K562 (cell line): ENCODE measurements at regions not wholly inside any gene's neighbourhood (a gene's known extent, or its start where the extent isn't known, plus 50 kb on each side); places are given as distances from the start of the nearest gene placed in this dataset.

Experiments used
- ATF1 ChIP-seq, 2 experiments: fragments of 450-650 bp in 1 of 2; IDR thresholded peaks; 2 replicates each; pipeline ENCODE4 v1.6.1; 2016; ENCODE audit warnings: missing compliant biosample characterization in 1 of 2, missing genetic modification characterization in 1 of 2
- ATF7 ChIP-seq: fragments of 450-650 bp; IDR thresholded peaks from 2 replicates; pipeline ENCODE4 v1.7.1; 2014; ENCODE audit warnings: mild to moderate bottlenecking, moderate library complexity
- CTCF ChIP-seq, 3 experiments: IDR thresholded peaks in 2 of 3; conservative IDR thresholded peaks in 1 of 3; 2 replicates each; pipeline ENCODE4 v1.5.1; 2011 to 2012; ENCODE audit warnings: low read length in 3 of 3, mild to moderate bottlenecking in 3 of 3, control low read depth in 2 of 3, improper control_type of control experiment in 1 of 3, inconsistent platforms in 1 of 3, low read depth in 1 of 3, mixed read lengths in 1 of 3, moderate library complexity in 1 of 3; ENCODE audit not compliant: insufficient read depth in 2 of 3
- ELF1 ChIP-seq: fragments of 200-800 bp; sonication (Bioruptor generic); IDR thresholded peaks from 2 replicates; pipeline ENCODE4 v1.6.1; 2016; ENCODE audit warnings: missing genetic modification characterization, missing compliant biosample characterization
- POLR2A ChIP-seq: fragments of 450-650 bp; conservative IDR thresholded peaks from 2 replicates; pipeline ENCODE4 v1.6.1; 2016
- POLR2AphosphoS5 ChIP-seq: IDR thresholded peaks from 2 replicates; pipeline ENCODE4 v1.6.1; 2011; ENCODE audit warnings: mild to moderate bottlenecking, low read depth, low read length, moderate library complexity; ENCODE audit not compliant: control insufficient read depth, insufficient read depth
- RNF2 ChIP-seq: sonication (generic); IDR thresholded peaks from 2 replicates; pipeline ENCODE4 v1.6.1; 2016
- TAF1 ChIP-seq: IDR thresholded peaks from 2 replicates; pipeline ENCODE4 v1.6.1; 2011; ENCODE audit warnings: mild to moderate bottlenecking, low read length, moderate library complexity; ENCODE audit not compliant: insufficient read depth, control insufficient read depth, severe bottlenecking; ENCODE audit errors: extremely low read depth
- TBP ChIP-seq: optimal IDR thresholded peaks from 2 replicates; pipeline ENCODE3; 2011; ENCODE audit warnings: low read depth, low read length, improper control_type of control experiment
- TEAD2 ChIP-seq: fragments of 450-650 bp; IDR thresholded peaks from 2 replicates; pipeline ENCODE4 v1.6.1; 2016; ENCODE audit warnings: missing genetic modification characterization, control low read depth, missing compliant biosample characterization
- UBTF ChIP-seq, 2 experiments: IDR thresholded peaks; 2 replicates each; pipeline ENCODE4 v1.6.1; 2012; ENCODE audit warnings: improper control_type of control experiment in 2 of 2, low read depth in 2 of 2, low read length in 2 of 2, borderline replicate concordance in 1 of 2
- ZEB2 ChIP-seq: fragments of 450-650 bp; IDR thresholded peaks from 2 replicates; pipeline ENCODE4 v1.6.1; 2016

GRCh38 chr7:24428676-24429075 is 144.6 kb upstream of the PALS2 start:
- TF ChIP-seq UBTF (IDR thresholded peaks at IDR 0.05; ENCODE audit: borderline replicate concordance in 1 of 2, low read depth in 2 of 2, low read length in 2 of 2), result no peak
- TF ChIP-seq POLR2A, result no peak
- TF ChIP-seq ATF7, result no peak
- no peak for TF ChIP-seq ELF1 (tag)
- no peak for TF ChIP-seq TAF1
- no peak for TF ChIP-seq ATF1 (CRISPR knock-in tag; IDR thresholded peaks at IDR 0.05)
- TF ChIP-seq ATF1 (tag; IDR thresholded peaks at IDR 0.05), result no peak
- no peak for TF ChIP-seq ZEB2
- no peak for TF ChIP-seq RNF2
- no peak for TF ChIP-seq TBP
- no peak for TF ChIP-seq CTCF (IDR thresholded peaks at IDR 0.05 in 2 of 3, conservative IDR thresholded peaks at IDR 0.05 in 1 of 3; ENCODE audit: insufficient read depth in 2 of 3, low read depth in 1 of 3, low read length in 3 of 3)
- TF ChIP-seq POLR2AphosphoS5, result no peak
- no peak for TF ChIP-seq TEAD2
